ENCODE measurements at regions not wholly inside any gene's neighbourhood (a gene's known extent, or its start where the extent isn't known, plus 50 kb on each side); places are given as distances from the start of the nearest gene placed in this dataset.

- Histone ChIP-seq H3K27me3 (ENCODE audit: insufficient read depth, low read length) (no peaks in the 10 kb centered on the region), H3K36me3 (ENCODE audit: insufficient read depth, low read length) (no peaks in the 10 kb centered on the region), H3K9me3 (ENCODE audit: insufficient read depth, low read depth, low read length) (peaks cover 4% of the 10 kb centered on the region; the same call in 1 of the 2 replicates), H3K4me3 (ENCODE audit: low read length) (no peak overlapping the region), H3K4me1 (ENCODE audit: insufficient read depth, low read length) (no peaks in the 10 kb centered on the region), H3K9ac (ENCODE audit: low read depth, low read length) (no peak overlapping the region), H3K27ac (ENCODE audit: low read depth, low read length) (no peak overlapping the region)
- WGBS: no CpG with 5 or more reads among the region's 1 CpG
Measured at GRCh38 chr5:158292981-158293380, 434.0 kb upstream of the CLINT1 start.

- no peak overlapping the region for H3K9ac ChIP-seq (ENCODE audit: low read depth, low read length)
- no peak overlapping the region for H3K4me3 ChIP-seq (ENCODE audit: low read length)
- no peaks in the 10 kb centered on the region for H3K4me1 ChIP-seq (ENCODE audit: insufficient read depth, low read length)
- H3K9me3 ChIP-seq (ENCODE audit: insufficient read depth, low read depth, low read length): no peaks in the 10 kb centered on the region
- 100% methylated on average over 1 of the region's 1 CpG for WGBS
- no peak overlapping the region for H3K27ac ChIP-seq (ENCODE audit: low read depth, low read length)
- H3K36me3 ChIP-seq (ENCODE audit: insufficient read depth, low read length): no peaks in the 10 kb centered on the region
- H3K27me3 ChIP-seq (ENCODE audit: insufficient read depth, low read length): no peaks in the 10 kb centered on the region
Measured at GRCh38 chr5:158289967-158290366, 431.0 kb upstream of the CLINT1 start.

- Histone ChIP-seq H3K4me3 (ENCODE audit: low read length) (no peak overlapping the region), H3K4me1 (ENCODE audit: insufficient read depth, low read length) (no peaks in the 10 kb centered on the region), H3K27ac (ENCODE audit: low read depth, low read length) (no peak overlapping the region), H3K36me3 (ENCODE audit: insufficient read depth, low read length) (no peaks in the 10 kb centered on the region), H3K9ac (ENCODE audit: low read depth, low read length) (no peak overlapping the region), H3K9me3 (ENCODE audit: insufficient read depth, low read depth, low read length) (no peaks in the 10 kb centered on the region), H3K27me3 (ENCODE audit: insufficient read depth, low read length) (no peaks in the 10 kb centered on the region)
- 92% methylated on average over 1 of the region's 1 CpG for WGBS
Measured at GRCh38 chr5:158288272-158288657, 429.3 kb upstream of the CLINT1 start.

- Histone ChIP-seq H3K27me3 (ENCODE audit: insufficient read depth, low read length) (no peaks in the 10 kb centered on the region), H3K9ac (ENCODE audit: low read depth, low read length) (no peak overlapping the region), H3K4me3 (ENCODE audit: low read length) (no peak overlapping the region), H3K9me3 (ENCODE audit: insufficient read depth, low read depth, low read length) (no peaks in the 10 kb centered on the region), H3K4me1 (ENCODE audit: insufficient read depth, low read length) (no peaks in the 10 kb centered on the region), H3K36me3 (ENCODE audit: insufficient read depth, low read length) (no peaks in the 10 kb centered on the region), H3K27ac (ENCODE audit: low read depth, low read length) (no peak overlapping the region)
- WGBS: 88% methylated on average over 12 of the region's 12 CpGs
Measured at GRCh38 chr5:158287643-158288271, 428.8 kb upstream of the CLINT1 start.

GRCh38 chr5:158286827-158287226, 427.9 kb upstream of the CLINT1 start:
- Histone ChIP-seq H3K36me3 (ENCODE audit: insufficient read depth, low read length) (no peaks in the 10 kb centered on the region), H3K27ac (ENCODE audit: low read depth, low read length) (no peak overlapping the region), H3K4me1 (ENCODE audit: insufficient read depth, low read length) (no peaks in the 10 kb centered on the region), H3K4me3 (ENCODE audit: low read length) (no peak overlapping the region), H3K9ac (ENCODE audit: low read depth, low read length) (no peak overlapping the region), H3K9me3 (ENCODE audit: insufficient read depth, low read depth, low read length) (no peaks in the 10 kb centered on the region), H3K27me3 (ENCODE audit: insufficient read depth, low read length) (no peaks in the 10 kb centered on the region)
- WGBS: 92% methylated on average over 1 of the region's 1 CpG

GRCh38 chr5:158285698-158286097, 426.8 kb upstream of the CLINT1 start:
- Histone ChIP-seq H3K27ac (ENCODE audit: low read depth, low read length) (no peak overlapping the region), H3K9ac (ENCODE audit: low read depth, low read length) (no peak overlapping the region), H3K27me3 (ENCODE audit: insufficient read depth, low read length) (no peaks in the 10 kb centered on the region), H3K4me3 (ENCODE audit: low read length) (no peak overlapping the region), H3K4me1 (ENCODE audit: insufficient read depth, low read length) (no peaks in the 10 kb centered on the region), H3K36me3 (ENCODE audit: insufficient read depth, low read length) (no peaks in the 10 kb centered on the region), H3K9me3 (ENCODE audit: insufficient read depth, low read depth, low read length) (0 out of 2 replicates have a peak, but pooled peaks cover 2% of the 10 kb centered on the region)
- 95% methylated on average over 6 of the region's 6 CpGs for WGBS

- Histone ChIP-seq H3K27me3 (ENCODE audit: insufficient read depth, low read length) (no peaks in the 10 kb centered on the region), H3K27ac (ENCODE audit: low read depth, low read length) (no peak overlapping the region), H3K4me3 (ENCODE audit: low read length) (no peak overlapping the region), H3K9ac (ENCODE audit: low read depth, low read length) (no peak overlapping the region), H3K4me1 (ENCODE audit: insufficient read depth, low read length) (no peaks in the 10 kb centered on the region), H3K9me3 (ENCODE audit: insufficient read depth, low read depth, low read length) (0 out of 2 replicates have a peak, but pooled peaks cover 2% of the 10 kb centered on the region), H3K36me3 (ENCODE audit: insufficient read depth, low read length) (no peaks in the 10 kb centered on the region)
- 87% methylated on average over 2 of the region's 2 CpGs for WGBS
Measured at GRCh38 chr5:158284242-158284641, 425.3 kb upstream of the CLINT1 start.

GRCh38 chr5:158283397-158283796, 424.5 kb upstream of the CLINT1 start:
- H3K27ac ChIP-seq (ENCODE audit: low read depth, low read length): no peak overlapping the region
- H3K27me3 ChIP-seq (ENCODE audit: insufficient read depth, low read length): no peaks in the 10 kb centered on the region
- WGBS: 100% methylated on average over 2 of the region's 4 CpGs
- H3K9ac ChIP-seq (ENCODE audit: low read depth, low read length): no peak overlapping the region
- H3K36me3 ChIP-seq (ENCODE audit: insufficient read depth, low read length): no peaks in the 10 kb centered on the region
- 0 out of 2 replicates have a peak, but pooled peaks cover 2% of the 10 kb centered on the region for H3K9me3 ChIP-seq (ENCODE audit: insufficient read depth, low read depth, low read length)
- H3K4me1 ChIP-seq (ENCODE audit: insufficient read depth, low read length): no peaks in the 10 kb centered on the region
- H3K4me3 ChIP-seq (ENCODE audit: low read length): no peak overlapping the region

- H3K9me3 ChIP-seq (ENCODE audit: insufficient read depth, low read depth, low read length): 0 out of 2 replicates have a peak, but pooled peaks cover 2% of the 10 kb centered on the region
- H3K9ac ChIP-seq (ENCODE audit: low read depth, low read length): no peak overlapping the region
- no peaks in the 10 kb centered on the region for H3K36me3 ChIP-seq (ENCODE audit: insufficient read depth, low read length)
- H3K4me3 ChIP-seq (ENCODE audit: low read length): no peak overlapping the region
- WGBS: 95% methylated on average over 4 of the region's 4 CpGs
- no peak overlapping the region for H3K27ac ChIP-seq (ENCODE audit: low read depth, low read length)
- H3K4me1 ChIP-seq (ENCODE audit: insufficient read depth, low read length): peaks cover 8% of the 10 kb centered on the region; the same call in 1 of the 2 replicates
- H3K27me3 ChIP-seq (ENCODE audit: insufficient read depth, low read length): no peaks in the 10 kb centered on the region
Measured at GRCh38 chr5:158278216-158278925, 419.4 kb upstream of the CLINT1 start.

GRCh38 chr5:158277276-158277675, 418.3 kb upstream of the CLINT1 start:
- WGBS: 96% methylated on average over 2 of the region's 6 CpGs
- no peak overlapping the region for H3K4me3 ChIP-seq (ENCODE audit: low read length)

GRCh38 chr5:158276692-158277091, 417.7 kb upstream of the CLINT1 start:
- no peaks in the 10 kb centered on the region for H3K27me3 ChIP-seq (ENCODE audit: insufficient read depth, low read length)
- no peak overlapping the region for H3K27ac ChIP-seq (ENCODE audit: low read depth, low read length)
- H3K4me3 ChIP-seq (ENCODE audit: low read length): no peak overlapping the region
- no peaks in the 10 kb centered on the region for H3K36me3 ChIP-seq (ENCODE audit: insufficient read depth, low read length)
- H3K9me3 ChIP-seq (ENCODE audit: insufficient read depth, low read depth, low read length): 0 out of 2 replicates have a peak, but pooled peaks cover 2% of the 10 kb centered on the region
- H3K9ac ChIP-seq (ENCODE audit: low read depth, low read length): no peak overlapping the region
- peaks cover 24% of the 10 kb centered on the region for H3K4me1 ChIP-seq (ENCODE audit: insufficient read depth, low read length)
- WGBS: 91% methylated on average over 3 of the region's 4 CpGs

More at GRCh38 chr5:158277276-158277675, 418.3 kb upstream of the CLINT1 start:
- no peak overlapping the region for H3K9ac ChIP-seq (ENCODE audit: low read depth, low read length)
- H3K27me3 ChIP-seq (ENCODE audit: insufficient read depth, low read length): no peaks in the 10 kb centered on the region
- H3K27ac ChIP-seq (ENCODE audit: low read depth, low read length): no peak overlapping the region
- 0 out of 2 replicates have a peak, but pooled peaks cover 2% of the 10 kb centered on the region for H3K9me3 ChIP-seq (ENCODE audit: insufficient read depth, low read depth, low read length)
- H3K4me1 ChIP-seq (ENCODE audit: insufficient read depth, low read length): peaks cover 19% of the 10 kb centered on the region
- no peaks in the 10 kb centered on the region for H3K36me3 ChIP-seq (ENCODE audit: insufficient read depth, low read length)
